Fibroblast of lung (primary cell): ENCODE measurements at regions not wholly inside any gene's neighbourhood (a gene's known extent, or its start where the extent isn't known, plus 50 kb on each side); places are given as distances from the start of the nearest gene placed in this dataset.

Experiments
- DNase-seq, 2 donors: peaks; one replicate each; pipeline versions ENCODE4 v3.0.0 to v3.0.0-alpha.2; 2010; ENCODE audit warnings: low read depth in 2 of 2
- H2AFZ ChIP-seq: 2 replicates; pipeline ENCODE4 v1.5.1; 2012; ENCODE audit warnings: low read length, control low read depth, inconsistent platforms
- H3K27ac ChIP-seq: 2 replicates; pipeline ENCODE4 v1.5.1; 2011; ENCODE audit warnings: low read length, control low read depth; ENCODE audit not compliant: insufficient read depth
- H3K27me3 ChIP-seq: 2 replicates; pipeline ENCODE4 v1.5.1; 2011; ENCODE audit warnings: mild to moderate bottlenecking, low read length; ENCODE audit not compliant: control insufficient read depth, insufficient read depth
- H3K36me3 ChIP-seq: 2 replicates; pipeline ENCODE4 v1.5.1; 2011; ENCODE audit warnings: low read length; ENCODE audit not compliant: control insufficient read depth, insufficient read depth
- H3K4me1 ChIP-seq: 2 replicates; pipeline ENCODE4 v1.5.1; 2011; ENCODE audit warnings: low read length; ENCODE audit not compliant: control insufficient read depth, insufficient read depth; ENCODE audit errors: extremely low read depth
- H3K4me2 ChIP-seq: 2 replicates; pipeline ENCODE4 v1.5.1; 2011; ENCODE audit warnings: low read length, control low read depth; ENCODE audit not compliant: insufficient read depth; ENCODE audit errors: extremely low read depth
- H3K4me3 ChIP-seq, 4 experiments: fragments of 200-600 bp in 1 of 4; sonication (generic) in 1 of 4; replicated peaks in 1 of 4; 2 replicates each; pipeline ENCODE4 v1.5.1; 2011 to 2016; ENCODE audit warnings: low read length in 4 of 4, low read depth in 3 of 4, mild to moderate bottlenecking in 3 of 4, control low read depth in 2 of 4, inconsistent platforms in 1 of 4, mixed read lengths in 1 of 4; ENCODE audit not compliant: insufficient read depth in 1 of 4; ENCODE audit errors: control extremely low read depth in 1 of 4
- H3K79me2 ChIP-seq: 2 replicates; pipeline ENCODE4 v1.5.1; 2012; ENCODE audit warnings: mild to moderate bottlenecking, low read length, inconsistent platforms; ENCODE audit not compliant: control insufficient read depth, insufficient read depth
- H3K9ac ChIP-seq: 2 replicates; pipeline ENCODE4 v1.5.1; 2011; ENCODE audit warnings: mild to moderate bottlenecking, low read length, control low read depth; ENCODE audit not compliant: insufficient read depth
- H3K9me3 ChIP-seq: 2 replicates; pipeline ENCODE4 v1.5.1; 2012; ENCODE audit warnings: low read depth, low read length; ENCODE audit not compliant: control insufficient read depth, insufficient read depth
- H4K20me1 ChIP-seq: 2 replicates; pipeline ENCODE4 v1.5.1; 2011; ENCODE audit warnings: low read length; ENCODE audit not compliant: control insufficient read depth, insufficient read depth; ENCODE audit errors: extremely low read depth
- EZH2 ChIP-seq: IDR thresholded peaks from 2 replicates; pipeline ENCODE4 v1.5.1; 2012; ENCODE audit warnings: low read length, control low read depth, mild to moderate bottlenecking; ENCODE audit errors: missing control alignments
- TF ChIP-seq, protein P1 (sequence below), 2 donors: IDR thresholded peaks in 1 of 2; conservative IDR thresholded peaks in 1 of 2; 1 replicate in 1 of 2; 2 replicates in 1 of 2; pipeline ENCODE4 v1.5.1; 2011 to 2012; ENCODE audit warnings: low read length in 2 of 2, control low read depth in 1 of 2, inconsistent platforms in 1 of 2, low read depth in 1 of 2, mild to moderate bottlenecking in 1 of 2

- Histone ChIP-seq H3K27ac (no peak overlapping the region), H3K4me3 (no peak overlapping the region), H3K4me1 (no peaks in the 10 kb centered on the region), H2AFZ (no peak overlapping the region), H3K36me3 (no peaks in the 10 kb centered on the region), H3K4me2 (no peak overlapping the region), H3K9ac (no peak overlapping the region), H3K9me3 (no peaks in the 10 kb centered on the region), H4K20me1 (no peaks in the 10 kb centered on the region), H3K27me3 (no peaks in the 10 kb centered on the region), H3K79me2 (no peaks in the 10 kb centered on the region)
- no peak for TF ChIP-seq EZH2
- TF ChIP-seq, protein P1, sequence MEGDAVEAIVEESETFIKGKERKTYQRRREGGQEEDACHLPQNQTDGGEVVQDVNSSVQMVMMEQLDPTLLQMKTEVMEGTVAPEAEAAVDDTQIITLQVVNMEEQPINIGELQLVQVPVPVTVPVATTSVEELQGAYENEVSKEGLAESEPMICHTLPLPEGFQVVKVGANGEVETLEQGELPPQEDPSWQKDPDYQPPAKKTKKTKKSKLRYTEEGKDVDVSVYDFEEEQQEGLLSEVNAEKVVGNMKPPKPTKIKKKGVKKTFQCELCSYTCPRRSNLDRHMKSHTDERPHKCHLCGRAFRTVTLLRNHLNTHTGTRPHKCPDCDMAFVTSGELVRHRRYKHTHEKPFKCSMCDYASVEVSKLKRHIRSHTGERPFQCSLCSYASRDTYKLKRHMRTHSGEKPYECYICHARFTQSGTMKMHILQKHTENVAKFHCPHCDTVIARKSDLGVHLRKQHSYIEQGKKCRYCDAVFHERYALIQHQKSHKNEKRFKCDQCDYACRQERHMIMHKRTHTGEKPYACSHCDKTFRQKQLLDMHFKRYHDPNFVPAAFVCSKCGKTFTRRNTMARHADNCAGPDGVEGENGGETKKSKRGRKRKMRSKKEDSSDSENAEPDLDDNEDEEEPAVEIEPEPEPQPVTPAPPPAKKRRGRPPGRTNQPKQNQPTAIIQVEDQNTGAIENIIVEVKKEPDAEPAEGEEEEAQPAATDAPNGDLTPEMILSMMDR (conservative IDR thresholded peaks at IDR 0.05 in 1 of 2, IDR thresholded peaks at IDR 0.05 in 1 of 2; ENCODE audit: low read depth in 1 of 2, low read length in 2 of 2), result no peak
- no peak for DNase-seq
Observed at GRCh38 chrX:69238114-69238886, 73.0 kb upstream of the PJA1 start.

DNA sequence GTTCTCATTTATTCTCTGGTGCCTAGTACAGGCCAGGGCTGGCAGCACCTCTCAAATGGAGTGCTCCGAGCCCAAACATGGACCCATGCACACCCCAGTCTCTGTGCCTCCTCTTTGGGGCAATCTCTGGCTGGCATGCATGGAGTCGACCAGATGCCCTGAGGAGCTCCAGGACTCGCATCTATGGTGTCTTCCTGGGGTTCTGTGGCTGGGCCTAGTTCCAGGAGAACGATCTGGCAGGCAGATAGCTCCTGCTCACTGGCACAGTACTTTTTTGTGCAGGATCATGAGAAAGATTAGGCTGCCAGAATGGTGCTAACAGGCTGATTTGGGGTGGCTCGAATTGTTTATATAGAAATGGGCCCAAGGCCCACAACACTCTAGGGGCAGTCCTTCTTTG is 72.0 kb upstream of the PJA1 start:
- H3K36me3 ChIP-seq, result no peaks in the 10 kb centered on the region
- no peak for TF ChIP-seq EZH2
- H2AFZ ChIP-seq, result no peak overlapping the region
- no peak for DNase-seq
- H3K27me3 ChIP-seq, result no peaks in the 10 kb centered on the region
- no peaks in the 10 kb centered on the region for H4K20me1 ChIP-seq
- H3K9ac ChIP-seq, result no peak overlapping the region
- H3K27ac ChIP-seq, result no peak overlapping the region
- H3K4me3 ChIP-seq, result no peak overlapping the region
- no peaks in the 10 kb centered on the region for H3K79me2 ChIP-seq
- no peak overlapping the region for H3K4me2 ChIP-seq
- no peaks in the 10 kb centered on the region for H3K9me3 ChIP-seq
- no peaks in the 10 kb centered on the region for H3K4me1 ChIP-seq

GRCh38 chrX:69236641-69237040 is 71.4 kb upstream of the PJA1 start:
- no peaks in the 10 kb centered on the region for H3K4me1 ChIP-seq
- H3K9me3 ChIP-seq, result no peaks in the 10 kb centered on the region
- H3K4me3 ChIP-seq, result no peak overlapping the region
- H3K27me3 ChIP-seq, result no peaks in the 10 kb centered on the region
- H3K27ac ChIP-seq, result no peak overlapping the region
- H3K9ac ChIP-seq, result no peak overlapping the region
- H2AFZ ChIP-seq, result no peak overlapping the region
- H3K79me2 ChIP-seq, result no peaks in the 10 kb centered on the region
- H4K20me1 ChIP-seq, result no peaks in the 10 kb centered on the region
- TF ChIP-seq, protein P1 (conservative IDR thresholded peaks at IDR 0.05 in 1 of 2, IDR thresholded peaks at IDR 0.05 in 1 of 2; ENCODE audit: low read depth in 1 of 2, low read length in 2 of 2), result no peak
- no peak for TF ChIP-seq EZH2
- DNase-seq, result no peak
- no peak overlapping the region for H3K4me2 ChIP-seq
- H3K36me3 ChIP-seq, result no peaks in the 10 kb centered on the region
